Right lobe of liver (tissue), 4 donors: ENCODE measurements at regions not wholly inside any gene's neighbourhood (a gene's known extent, or its start where the extent isn't known, plus 50 kb on each side); places are given as distances from the start of the nearest gene placed in this dataset.

ENCODE experiments used
- CTCF ChIP-seq, 4 donors: fragments of 200-600 bp in 3 of 4; fragments of 450-650 bp in 1 of 4; IDR thresholded peaks; one replicate each; pipeline versions ENCODE4 v1.5.1 to v1.8.0; 2016 to 2022; ENCODE audit warnings: antibody characterized with exemption in 4 of 4, mild to moderate bottlenecking in 2 of 4
- POLR2A ChIP-seq: fragments of 450-650 bp; IDR thresholded peaks from one replicate; pipeline ENCODE4 v1.6.1; 2017; ENCODE audit warnings: antibody characterized with exemption, mild to moderate bottlenecking
- donor health status: DM: no; HTN: no; CAD: no.
- donor health status: DM: no; HTN: no; CAD: no.
- donor health status: DM: no; HTN: yes; CAD: no.

GRCh38 chr4:165803005-165803404 lies 70.0 kb upstream of the TLL1 start:
- TF ChIP-seq CTCF (IDR thresholded peaks at IDR 0.05) = no peak
- no peak for TF ChIP-seq POLR2A
